AG04449 (cell line): ENCODE measurements at regions not wholly inside any gene's neighbourhood (a gene's known extent, or its start where the extent isn't known, plus 50 kb on each side); places are given as distances from the start of the nearest gene placed in this dataset.

Experiments
- CTCF ChIA-PET: fragments of 350-600 bp; formaldehyde crosslinking; extraction: SDS; loops from one replicate; lab custom pipeline; 2021; ENCODE audit warnings: antibody characterized with exemption; lab: Yijun Ruan, JAX
- POLR2A ChIA-PET: fragments of 400-600, 350-600 bp; formaldehyde crosslinking; extraction: SDS; loops from one replicate; lab custom pipeline; 2020; ENCODE audit warnings: antibody characterized with exemption, inconsistent platforms; lab: Yijun Ruan, JAX
- DNase-seq: peaks from one replicate; pipeline ENCODE4 v3.0.0-alpha.2; 2010; ENCODE audit warnings: low read depth, low spot score
- H3K4me3 ChIP-seq: 2 replicates; pipeline ENCODE4 v1.5.1; 2011; ENCODE audit warnings: low read depth, mild to moderate bottlenecking, control low read depth, low read length
- TF ChIP-seq, protein P1 (sequence below): IDR thresholded peaks from one replicate; pipeline ENCODE4 v1.5.1; 2011; ENCODE audit warnings: mild to moderate bottlenecking, moderate library complexity, low read length, control low read depth, inconsistent platforms; ENCODE audit not compliant: insufficient read depth; ENCODE audit errors: missing control alignments

DNA sequence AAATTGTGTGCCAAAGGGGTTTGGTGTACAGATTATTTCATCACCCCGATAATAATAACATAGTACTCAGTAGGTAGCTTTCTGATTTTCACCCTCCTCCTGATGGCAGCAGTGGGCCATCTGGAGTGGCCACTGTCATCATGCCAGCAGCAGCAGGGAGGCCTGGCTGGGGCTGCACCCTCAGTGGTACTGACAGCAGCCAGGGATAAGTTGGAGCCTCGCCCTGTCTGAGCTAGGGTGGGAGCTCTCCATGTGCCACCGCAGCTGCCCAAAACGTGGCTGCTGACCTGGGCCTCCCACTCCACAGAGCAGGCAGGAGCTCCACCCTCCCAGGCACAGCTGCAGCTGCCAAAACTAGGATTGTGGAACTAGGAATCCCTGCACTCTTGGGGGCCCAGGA is 700.8 kb upstream of the KCND2 start:
- no peak overlapping the region for H3K4me3 ChIP-seq
- POLR2A ChIA-PET = no interaction called here
- TF ChIP-seq, protein P1, sequence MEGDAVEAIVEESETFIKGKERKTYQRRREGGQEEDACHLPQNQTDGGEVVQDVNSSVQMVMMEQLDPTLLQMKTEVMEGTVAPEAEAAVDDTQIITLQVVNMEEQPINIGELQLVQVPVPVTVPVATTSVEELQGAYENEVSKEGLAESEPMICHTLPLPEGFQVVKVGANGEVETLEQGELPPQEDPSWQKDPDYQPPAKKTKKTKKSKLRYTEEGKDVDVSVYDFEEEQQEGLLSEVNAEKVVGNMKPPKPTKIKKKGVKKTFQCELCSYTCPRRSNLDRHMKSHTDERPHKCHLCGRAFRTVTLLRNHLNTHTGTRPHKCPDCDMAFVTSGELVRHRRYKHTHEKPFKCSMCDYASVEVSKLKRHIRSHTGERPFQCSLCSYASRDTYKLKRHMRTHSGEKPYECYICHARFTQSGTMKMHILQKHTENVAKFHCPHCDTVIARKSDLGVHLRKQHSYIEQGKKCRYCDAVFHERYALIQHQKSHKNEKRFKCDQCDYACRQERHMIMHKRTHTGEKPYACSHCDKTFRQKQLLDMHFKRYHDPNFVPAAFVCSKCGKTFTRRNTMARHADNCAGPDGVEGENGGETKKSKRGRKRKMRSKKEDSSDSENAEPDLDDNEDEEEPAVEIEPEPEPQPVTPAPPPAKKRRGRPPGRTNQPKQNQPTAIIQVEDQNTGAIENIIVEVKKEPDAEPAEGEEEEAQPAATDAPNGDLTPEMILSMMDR = no peak
- CTCF ChIA-PET = no interaction called here
- DNase-seq = no peak

DNA sequence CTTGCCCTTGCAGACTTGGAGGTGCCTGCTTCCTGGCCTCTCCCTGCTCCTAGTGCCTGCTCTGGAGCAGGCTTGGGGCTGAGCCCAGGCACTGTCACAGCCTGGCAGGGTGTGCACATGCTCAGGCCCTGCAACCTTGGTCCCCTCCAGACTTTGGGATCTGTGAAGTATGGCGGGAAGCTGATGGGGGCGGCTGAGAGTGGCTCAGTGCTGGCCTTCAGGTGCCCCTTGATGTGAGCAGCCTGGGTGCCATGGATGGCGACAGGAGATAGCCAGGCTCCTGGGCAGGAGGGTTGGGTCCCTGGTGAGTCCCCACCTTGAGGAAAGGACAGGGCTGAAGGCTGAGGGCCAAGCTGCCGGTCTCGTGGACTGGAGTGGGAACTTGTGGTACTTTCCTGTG is 700.4 kb upstream of the KCND2 start:
- no peak for DNase-seq
- no peak overlapping the region for H3K4me3 ChIP-seq
- POLR2A ChIA-PET = no interaction called here
- TF ChIP-seq, protein P1 = no peak
- CTCF ChIA-PET = no interaction called here

DNA sequence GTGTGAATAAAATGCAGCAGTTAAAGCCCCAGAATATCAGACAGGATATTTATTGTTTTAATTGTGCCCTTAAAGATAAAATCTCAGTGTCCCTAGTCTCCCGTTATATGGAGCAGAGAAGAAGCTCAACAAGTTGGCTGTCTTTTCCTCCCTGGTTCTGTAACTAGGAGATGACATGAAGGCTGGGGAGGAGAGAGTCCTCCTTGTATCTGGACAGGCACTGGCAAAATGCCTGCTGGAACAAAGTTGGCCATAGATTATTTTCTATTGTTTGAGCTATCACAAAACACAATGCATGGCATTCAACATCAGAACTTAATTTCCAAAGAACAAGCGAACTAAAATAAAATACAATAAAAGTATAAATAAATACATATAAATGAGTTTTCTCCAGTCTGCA is 694.9 kb upstream of the KCND2 start:
- TF ChIP-seq, protein P1 = no peak
- POLR2A ChIA-PET = no interaction called here
- CTCF ChIA-PET = no interaction called here
- H3K4me3 ChIP-seq = no peak overlapping the region
- DNase-seq = no peak

DNA sequence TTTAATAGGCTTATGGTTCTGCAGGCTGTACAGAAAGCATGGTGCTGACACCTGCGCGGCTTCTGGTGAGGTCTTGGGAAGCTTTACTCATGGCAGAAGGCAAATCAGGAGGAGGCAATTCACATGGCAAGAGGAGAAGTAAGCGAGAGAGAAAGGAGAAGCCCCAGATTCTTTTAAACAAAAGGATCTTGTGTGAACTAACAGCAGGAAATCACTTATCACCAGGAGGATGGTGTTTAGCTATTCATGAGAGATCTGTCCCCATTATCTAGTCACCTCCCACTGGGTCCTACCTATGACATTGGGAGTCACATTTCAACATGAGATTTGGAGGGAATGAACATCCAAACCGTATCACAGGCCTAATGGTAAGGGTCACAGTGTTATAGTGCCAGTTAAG is 678.0 kb upstream of the KCND2 start:
- H3K4me3 ChIP-seq = no peak overlapping the region
- ChIA-PET POLR2A (no interaction called here), CTCF (no interaction called here)
- TF ChIP-seq, protein P1 = no peak
- DNase-seq = no peak

DNA sequence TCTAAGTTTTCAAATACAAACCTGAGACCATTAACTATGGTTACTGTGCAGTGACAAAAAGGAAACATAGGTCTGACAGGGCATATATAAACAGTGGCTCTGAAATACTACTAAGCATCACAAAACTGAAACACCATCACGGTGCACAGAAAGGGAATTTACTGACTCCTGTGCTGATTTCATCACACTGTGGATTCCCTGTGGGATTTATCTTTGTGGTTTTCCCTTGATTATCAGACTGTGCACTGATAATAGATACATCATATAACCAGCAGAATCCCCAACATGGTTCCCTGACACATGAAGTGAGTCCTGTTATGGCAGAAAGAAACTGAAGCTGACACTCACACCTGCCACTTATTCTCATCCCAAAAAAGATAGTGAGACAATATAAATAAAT is 676.3 kb upstream of the KCND2 start:
- ChIA-PET POLR2A (no interaction called here), CTCF (no interaction called here)
- DNase-seq = no peak

DNA sequence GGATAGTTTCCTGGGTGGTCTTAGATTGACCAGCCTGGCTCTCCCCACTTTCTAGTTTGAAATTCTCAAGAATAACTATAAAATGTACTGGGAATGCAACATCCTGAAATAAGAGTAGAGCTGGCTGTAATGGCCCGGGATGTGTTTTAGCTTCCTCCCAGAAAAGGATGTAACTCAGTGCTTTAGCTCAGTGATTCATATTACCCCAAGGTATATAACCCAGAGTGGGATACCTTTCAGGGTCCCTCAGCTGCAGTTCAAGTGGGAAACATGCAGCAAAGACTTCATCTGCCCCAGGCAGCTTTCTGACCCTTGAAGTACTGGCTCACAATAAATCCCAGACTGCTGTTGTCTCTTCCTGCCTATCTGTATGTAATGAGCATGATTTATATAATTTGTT is 666.7 kb upstream of the KCND2 start:
- TF ChIP-seq, protein P1 = no peak
- no peak overlapping the region for H3K4me3 ChIP-seq
- no peak for DNase-seq
- POLR2A ChIA-PET = no interaction called here
- CTCF ChIA-PET = no interaction called here

More for the DNA sequence above, 676.3 kb upstream of the KCND2 start:
- H3K4me3 ChIP-seq = no peak overlapping the region
- TF ChIP-seq, protein P1 = no peak

DNA sequence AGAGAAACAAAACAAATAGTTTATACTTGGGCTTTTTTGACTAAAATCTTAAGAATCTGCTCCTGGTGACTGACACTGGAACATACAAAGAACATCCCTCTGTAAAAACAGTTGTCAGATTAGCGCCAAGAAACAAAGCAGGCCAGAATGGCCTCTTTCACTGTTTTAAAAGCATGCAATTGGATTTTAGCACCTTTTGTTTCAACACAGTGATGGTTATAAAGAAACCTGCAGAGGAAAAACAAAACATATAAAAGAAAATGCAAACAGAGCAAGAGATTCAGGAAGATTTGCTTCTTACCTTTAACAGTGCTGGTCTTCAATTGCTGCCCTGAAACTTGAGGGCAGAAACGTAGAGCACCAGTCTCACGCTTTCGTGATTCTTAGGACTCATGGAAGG is 652.2 kb upstream of the KCND2 start:
- POLR2A ChIA-PET = no interaction called here
- TF ChIP-seq, protein P1 = no peak
- CTCF ChIA-PET = no interaction called here
- no peak overlapping the region for H3K4me3 ChIP-seq
- DNase-seq = no peak
